HG03439 (cell line): ENCODE measurements at regions not wholly inside any gene's neighbourhood (a gene's known extent, or its start where the extent isn't known, plus 50 kb on each side); places are given as distances from the start of the nearest gene placed in this dataset.
A peak's percentile ranks its signal among the peaks of the same experiment; 100 is the strongest.
"Not testable (repeated sequence)": the region's sequence is repeated elsewhere in the genome, so short reads cannot be mapped to it uniquely, and the experiment has no call there.

Source experiments
- ATAC-seq: cut with Tn5 transposase; IDR thresholded peaks from one replicate; pipeline ENCODE4 v1.9.1; 2021; ENCODE audit warnings: mild to moderate bottlenecking, moderate library complexity; ENCODE audit not compliant: unreplicated experiment

DNA sequence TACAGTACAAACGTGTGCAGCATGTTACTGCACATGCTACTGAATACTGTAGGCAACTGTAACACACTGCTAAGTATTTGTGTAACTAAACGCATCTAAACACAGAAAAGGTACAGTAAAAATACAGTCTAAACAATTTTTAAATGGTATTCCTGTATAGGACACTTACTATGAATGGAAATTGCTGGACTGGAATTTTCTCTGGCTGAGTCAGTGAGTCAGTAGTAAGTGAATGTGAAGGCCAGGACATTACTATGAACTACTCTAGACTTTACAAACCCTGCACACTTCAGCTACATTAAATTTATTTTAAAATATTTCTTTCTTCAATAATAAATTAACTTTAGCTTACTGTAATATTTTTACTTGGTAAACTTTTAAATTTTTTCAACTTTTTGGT is 225.0 kb upstream of the TENT5A start:
- no peak for ATAC-seq

DNA sequence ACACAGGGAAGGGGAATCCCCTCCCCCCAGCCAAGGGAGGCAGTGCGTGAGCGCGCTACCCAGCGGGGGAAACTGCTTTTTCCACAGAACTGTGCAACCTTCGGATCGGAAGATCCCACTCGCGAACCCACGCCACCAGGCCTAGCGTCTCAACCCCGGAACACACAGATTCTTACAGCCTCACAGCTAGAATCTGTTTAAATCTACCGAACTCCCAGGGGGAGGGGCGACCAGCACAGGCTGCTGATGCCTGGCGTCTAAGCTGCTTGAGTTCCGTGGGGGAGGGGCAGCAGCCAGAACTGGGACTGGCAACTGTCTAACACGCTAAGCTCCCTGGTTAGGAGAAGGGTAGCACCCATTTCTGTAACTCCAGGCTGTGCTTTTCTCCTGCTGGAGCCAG is 217.3 kb upstream of the TENT5A start:
- ATAC-seq, result no peak

DNA sequence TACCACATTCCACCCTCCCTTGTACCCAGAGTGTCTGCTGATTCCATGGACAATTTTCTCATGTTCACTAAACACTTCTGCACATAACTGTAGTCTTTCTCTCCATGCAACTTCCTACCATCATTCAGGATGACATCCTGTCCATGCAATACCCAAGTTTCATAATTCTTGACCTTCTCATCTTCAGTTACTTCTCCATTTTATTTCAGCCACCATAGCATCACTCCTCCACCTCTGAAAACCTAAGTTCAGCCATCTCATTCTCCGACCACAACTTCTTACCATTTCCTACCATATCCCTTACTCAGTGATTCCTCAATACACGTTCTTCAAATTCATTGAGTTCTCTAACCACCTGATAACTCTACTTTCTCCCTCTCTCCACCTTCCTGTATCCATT is 216.5 kb upstream of the TENT5A start:
- no peak for ATAC-seq

DNA sequence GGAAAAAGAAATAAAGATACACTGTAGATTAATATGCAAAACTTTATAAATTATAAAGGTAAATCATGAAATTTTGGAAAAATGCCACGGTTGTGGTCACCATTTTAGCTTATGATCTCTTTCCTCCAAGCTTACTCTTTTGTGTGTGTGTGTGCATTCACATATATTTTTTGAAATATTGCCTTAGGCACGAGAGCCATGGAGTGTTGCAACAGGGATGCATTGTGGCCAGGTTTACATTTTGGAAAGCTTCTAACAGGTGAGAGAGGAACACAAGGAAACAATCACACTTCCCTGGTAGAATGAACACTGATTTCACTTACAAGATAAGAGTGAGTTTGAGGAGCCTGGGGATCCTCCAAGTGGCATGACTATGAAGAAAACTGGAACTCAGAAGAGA is 214.5 kb upstream of the TENT5A start:
- ATAC-seq, result no peak

DNA sequence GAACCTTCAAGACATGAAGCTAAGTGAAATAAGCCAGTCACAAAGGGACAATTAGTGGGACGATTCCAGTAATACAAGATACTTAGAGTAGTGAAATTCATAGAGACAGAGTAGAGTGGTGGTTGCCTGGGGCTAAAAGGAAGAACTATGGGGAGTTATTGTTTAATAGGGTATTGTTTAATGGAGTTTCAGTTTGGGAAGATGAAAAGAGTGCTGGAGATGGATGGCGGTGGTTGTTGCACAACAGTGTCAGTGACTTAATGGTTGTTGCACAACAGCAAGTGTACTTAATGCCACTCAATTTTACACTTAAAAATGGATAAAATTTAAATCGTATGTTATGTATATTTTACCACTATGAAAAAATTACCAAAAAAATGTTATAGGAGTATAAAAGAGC is 209.7 kb upstream of the TENT5A start:
- no peak for ATAC-seq

DNA sequence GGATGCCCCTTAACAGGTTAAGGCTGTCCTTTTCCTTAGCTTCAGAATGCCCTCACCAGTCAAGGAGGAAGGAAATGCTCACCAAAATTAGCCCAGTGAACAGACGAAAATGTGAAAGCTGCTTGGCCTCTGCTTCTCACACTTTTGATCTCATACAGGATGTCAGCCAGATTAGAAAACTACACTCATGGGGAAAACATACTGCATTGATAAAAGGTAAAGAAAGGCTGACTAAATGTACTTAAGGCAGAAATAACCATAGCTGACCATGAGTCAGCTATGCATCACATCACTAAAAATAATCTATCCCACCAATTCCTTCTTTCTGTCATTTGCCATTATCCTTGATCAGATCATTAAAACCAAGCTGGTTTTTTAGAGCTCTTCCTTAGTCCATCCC is 198.4 kb upstream of the TENT5A start:
- ATAC-seq, result peak; percentile 68

DNA sequence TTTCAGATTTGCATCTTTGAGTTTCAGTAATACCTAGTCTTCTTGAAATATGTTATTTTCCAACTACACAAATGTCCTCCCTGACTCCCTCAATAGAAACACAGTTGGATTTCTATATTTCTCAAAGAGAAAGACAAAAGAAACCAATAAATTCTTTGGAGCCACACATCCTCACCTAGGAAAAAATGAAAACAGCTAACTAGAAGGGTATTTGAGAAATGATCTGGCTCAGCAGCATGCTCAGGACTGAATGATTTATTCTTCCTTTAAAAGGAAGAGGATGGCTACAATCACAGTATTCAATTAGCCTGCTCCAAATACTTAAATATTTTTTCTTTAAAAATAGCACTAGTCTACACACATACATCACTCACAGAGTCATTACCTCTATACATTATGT is 196.4 kb upstream of the TENT5A start:
- no peak for ATAC-seq

DNA sequence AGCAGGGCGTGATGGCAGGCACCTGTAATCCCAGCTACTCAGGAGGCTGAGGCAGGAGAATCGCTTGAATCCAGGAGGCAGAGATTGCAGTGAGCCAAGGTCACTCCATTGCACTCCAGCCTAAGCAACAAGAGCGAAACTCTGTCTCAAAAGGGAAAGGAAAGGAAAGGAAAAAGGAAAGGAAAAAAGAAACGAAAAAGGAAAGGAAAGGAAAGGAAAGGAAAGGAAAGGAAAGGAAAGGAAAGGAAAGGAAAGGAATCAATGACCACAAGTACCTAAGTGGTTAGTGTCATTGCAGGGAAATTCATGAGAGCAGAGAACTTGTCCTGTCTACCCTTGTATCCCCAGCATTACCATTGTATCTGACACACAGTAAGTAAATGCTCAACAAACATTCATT is 195.7 kb upstream of the TENT5A start:
- not testable (repeated sequence) for ATAC-seq

DNA sequence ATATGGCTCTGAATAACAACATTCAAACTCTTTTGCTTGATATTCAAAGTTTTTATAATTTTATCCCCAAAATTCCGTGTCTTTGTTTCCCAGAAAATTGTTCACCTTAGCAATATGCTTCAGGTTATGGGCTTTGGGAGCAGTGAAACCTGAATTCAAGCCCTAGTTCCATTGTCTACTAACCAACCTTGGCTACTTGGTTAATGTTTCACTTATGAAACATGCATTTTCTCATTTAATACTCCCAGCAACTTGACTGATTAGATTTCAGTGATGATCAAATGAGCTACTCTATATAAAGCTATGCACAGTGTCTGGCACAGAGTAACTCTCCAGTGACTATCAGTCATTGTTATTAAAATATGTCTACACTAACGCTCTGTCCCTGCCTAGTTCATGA is 192.2 kb upstream of the TENT5A start:
- ATAC-seq, result no peak

DNA sequence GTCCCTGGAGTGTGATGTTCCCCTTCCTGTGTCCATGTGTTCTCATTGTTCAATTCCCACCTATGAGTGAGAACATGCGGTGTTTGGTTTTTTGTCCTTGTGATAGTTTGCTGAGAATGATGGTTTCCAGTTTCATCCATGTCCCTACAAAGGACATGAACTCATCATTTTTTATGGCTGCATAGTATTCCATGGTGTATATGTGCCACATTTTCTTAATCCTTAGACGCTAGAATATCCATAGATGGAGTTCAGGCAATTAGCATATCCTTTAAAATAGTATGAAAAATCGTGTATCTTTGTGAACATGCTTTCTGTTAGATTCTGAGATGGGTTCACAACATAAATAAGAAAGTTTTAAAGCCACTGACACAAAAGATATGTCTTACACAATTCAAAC is 190.4 kb upstream of the TENT5A start:
- ATAC-seq, result not testable (repeated sequence)

DNA sequence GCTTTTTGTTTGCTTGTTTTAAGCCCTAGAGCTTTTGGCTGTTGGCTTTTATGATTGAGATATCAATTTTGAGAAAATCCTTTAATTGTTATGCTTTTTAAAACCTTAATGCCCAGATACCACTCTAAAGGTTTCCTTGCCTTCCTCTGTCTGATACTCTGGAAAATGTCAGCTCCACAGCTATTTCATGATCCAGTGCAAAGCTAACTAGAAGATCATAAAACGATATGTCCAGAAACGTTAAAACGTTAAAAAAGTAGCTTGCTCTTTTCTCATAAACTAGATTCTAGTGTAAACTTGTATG is 189.5 kb upstream of the TENT5A start:
- ATAC-seq, result no peak

DNA sequence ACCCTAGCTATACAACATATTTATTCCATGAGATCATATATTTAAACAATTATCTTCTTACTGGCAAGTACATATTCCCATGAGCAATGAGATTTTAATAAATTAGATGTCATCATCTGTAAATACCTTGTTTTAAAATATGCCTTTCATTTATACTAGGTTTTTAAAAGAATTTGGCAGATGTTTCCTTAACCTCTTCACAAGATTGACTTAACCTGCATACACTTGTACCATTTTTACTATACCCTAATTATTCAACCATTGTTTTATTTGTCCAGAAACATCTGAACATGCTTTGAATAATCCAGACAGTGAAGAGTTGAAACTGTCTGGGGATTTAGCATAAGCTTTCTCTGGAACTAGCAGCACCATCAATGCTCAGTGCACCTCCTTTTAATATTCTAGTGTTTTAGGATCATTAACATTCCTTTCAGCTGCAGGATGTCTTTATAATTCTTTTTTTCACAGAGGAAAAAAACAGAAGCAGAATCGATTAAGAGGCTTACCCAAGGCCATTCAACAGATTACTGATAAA is 188.0 kb upstream of the TENT5A start:
- ATAC-seq, result no peak

DNA sequence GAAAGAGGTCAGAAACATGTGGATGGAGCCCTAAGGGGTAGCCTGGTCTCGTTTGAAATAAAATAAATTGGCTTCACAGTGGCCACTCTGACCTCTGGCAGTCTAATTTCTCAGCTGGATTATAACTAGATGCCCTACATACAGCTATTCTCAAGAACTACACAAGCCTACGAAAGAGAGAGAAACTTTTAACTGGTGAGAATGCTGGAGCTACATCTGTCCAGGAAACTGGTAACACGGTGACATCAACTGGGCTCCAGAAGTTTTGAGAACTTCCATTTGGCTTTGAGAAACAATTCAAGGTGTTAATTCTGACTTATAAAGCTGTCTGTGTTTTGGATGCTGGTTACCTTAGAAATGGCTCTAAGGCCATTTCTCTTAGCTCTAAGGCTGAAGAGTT is 187.3 kb upstream of the TENT5A start:
- no peak for ATAC-seq

DNA sequence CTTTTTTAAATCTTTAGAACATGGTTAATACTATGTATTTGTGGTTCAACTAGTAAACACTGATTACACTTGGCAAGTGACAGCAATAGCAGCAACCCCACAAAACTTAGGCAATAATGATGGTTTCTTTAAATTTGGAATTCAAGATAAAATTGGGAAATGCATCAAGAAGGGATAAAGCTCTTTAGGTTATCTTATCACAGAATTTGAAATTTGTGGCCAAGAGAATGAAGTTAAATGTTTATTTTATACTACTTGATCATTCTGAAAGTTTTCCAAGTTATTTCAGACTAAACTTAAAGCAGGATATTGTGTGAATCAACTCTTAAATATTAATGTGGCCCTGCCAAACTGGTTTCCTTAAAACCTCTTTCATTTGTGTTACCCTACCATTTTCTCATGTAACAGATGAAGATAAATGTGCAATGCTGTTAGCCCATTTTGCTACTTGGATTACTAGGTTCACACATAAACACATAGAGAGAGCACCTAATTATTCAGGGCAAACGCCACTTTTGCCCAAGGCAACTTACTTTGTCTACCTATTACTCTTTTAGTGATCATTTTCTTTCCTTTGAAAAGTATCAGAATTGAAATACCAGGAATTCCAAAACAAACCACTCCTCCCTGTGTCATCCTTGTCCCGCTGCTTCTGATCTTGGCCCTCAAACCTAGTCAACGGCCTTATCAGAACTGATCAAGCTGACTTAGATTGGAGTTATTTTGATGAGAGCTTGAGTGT is 186.7 kb upstream of the TENT5A start:
- ATAC-seq, result no peak

DNA sequence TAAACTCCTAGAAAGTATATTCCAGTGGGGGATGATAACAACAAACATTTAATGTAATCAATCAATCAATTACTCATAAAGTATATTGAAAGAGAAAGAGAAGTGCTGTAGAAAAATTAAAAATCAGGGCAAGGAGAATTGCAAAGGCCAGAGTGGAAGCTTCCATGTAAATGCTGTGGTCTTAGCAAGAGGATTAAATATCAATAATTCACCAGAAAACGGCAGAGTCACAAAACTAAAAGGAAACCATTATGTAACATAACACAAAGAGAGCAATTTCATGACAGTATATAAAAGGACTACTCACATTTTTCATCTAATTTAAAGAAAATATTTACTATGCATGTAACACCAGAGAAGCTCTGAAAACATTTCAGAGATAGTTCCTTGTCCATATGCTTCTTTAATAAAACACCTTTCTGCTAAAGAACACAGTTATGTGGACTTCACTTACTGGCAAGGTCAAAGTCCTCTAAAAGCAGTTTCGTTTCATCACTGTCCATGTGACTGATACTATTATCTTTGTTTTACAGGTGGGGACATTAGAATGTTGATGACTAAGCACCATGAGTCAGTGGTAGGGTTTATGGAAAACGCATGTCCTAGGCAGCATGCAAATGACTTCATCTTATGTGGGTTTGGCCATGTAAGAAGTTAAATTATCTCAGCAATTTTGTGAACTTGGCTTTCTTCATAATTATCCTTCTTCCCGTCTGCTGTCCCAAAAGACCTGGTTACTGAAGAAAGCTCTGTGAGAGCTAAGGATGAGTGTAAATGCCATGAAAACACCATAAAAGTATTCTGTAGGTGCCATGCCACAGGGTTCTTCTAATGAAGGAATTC is 185.8 kb upstream of the TENT5A start:
- peak; percentile 89 for ATAC-seq

DNA sequence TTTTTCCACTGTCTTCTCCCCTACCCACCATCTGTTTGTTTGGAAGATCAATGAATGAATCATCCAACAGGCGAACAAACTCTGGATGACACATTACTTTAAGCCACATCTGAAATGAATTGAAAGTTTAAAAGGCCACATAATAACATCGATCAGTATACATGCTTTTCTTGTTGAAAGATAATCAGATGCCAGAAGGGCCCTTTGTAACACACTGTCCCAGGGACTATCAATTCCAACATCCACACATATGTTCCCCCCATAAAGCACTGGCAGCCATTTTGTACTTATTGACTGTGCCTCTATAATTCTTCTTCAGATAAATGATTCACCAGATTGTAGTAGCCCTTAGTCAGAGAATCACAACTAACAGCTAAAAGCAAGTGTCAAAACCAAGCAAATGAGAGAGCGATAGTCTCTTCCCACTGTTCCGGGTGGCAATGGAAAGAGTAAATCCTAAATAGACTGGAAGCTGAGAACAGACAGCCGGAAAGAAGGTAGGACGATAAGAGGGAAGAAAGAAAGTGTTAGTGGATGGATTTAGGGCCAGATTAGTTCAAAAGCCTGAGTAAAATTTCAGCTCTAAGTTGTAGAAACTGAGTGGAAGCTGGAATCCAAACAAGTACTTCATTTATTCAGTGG is 184.9 kb upstream of the TENT5A start:
- ATAC-seq, result no peak

DNA sequence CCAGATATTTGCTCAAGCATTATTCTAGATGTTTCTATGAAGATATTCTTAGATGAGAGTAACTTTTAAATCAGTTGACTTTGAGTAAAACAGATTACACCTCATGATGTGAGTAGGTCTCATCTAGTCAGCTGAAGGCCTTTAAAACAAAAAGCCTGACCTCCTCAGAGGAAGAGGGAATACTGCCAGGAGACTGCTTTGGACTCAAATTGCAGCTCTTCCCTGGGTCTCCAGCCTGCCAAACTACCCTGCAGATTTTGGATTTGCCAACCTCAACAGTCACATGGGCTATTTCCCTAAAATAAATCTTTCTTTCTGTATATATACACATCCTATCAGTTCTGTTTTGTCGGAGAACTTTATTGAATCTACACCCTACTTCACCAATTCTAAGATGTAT is 182.5 kb upstream of the TENT5A start:
- no peak for ATAC-seq

DNA sequence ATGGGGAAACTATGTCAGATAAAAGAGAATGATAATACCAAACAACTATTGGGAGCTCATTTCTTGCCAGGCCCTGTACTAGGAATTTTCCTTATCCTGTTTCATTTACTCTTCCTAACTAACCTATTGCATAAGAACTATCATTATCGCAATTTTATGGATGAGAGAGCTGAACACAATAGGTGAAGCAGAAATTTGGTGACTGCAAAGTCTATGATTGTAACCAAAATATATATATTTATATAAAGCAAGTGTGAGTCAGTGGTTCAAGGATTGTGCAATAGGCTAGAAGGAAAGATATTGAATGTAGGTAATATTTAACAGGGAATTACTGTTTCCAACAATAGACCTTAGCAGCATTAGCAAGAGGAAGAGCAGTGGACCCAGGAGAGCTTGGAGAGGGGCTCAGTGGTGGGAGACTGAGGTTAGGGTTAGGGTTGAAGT is 181.1 kb upstream of the TENT5A start:
- ATAC-seq, result no peak

DNA sequence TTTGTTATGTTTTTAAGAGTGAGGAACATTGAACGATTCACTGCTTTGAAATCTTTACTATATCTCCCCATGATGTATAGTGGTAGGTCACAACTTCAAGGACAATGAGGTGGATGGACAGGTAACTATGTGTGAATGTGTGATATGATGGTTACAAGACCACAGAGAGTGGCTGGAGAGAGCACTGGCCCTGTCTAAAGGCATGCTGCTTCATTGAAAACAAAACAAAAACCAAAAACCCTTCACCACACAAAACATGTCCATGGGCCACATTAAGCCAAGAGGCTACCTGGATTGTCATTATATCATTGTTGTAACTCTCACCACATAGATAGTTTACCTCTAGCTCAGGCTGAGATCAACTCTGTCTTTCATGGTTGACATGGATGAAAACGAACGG is 180.6 kb upstream of the TENT5A start:
- no peak for ATAC-seq

DNA sequence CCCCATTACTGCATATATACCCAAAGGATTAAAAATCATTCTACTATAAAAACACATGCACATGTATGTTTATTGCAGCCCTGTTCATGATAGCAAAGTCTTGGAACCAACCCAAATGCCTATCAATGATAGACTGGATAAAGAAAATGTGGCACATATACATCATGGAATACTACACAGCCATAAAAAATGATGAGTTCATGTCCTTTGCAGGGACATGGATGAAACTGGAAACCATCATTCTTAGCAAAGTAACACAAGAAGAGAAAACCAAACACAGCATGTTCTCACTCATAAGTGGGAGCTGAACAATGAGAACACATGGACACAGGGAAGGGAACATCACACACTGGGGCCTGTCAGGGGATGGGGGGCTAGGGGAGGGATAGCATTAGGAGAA is 180.0 kb upstream of the TENT5A start:
- ATAC-seq, result not testable (repeated sequence)

DNA sequence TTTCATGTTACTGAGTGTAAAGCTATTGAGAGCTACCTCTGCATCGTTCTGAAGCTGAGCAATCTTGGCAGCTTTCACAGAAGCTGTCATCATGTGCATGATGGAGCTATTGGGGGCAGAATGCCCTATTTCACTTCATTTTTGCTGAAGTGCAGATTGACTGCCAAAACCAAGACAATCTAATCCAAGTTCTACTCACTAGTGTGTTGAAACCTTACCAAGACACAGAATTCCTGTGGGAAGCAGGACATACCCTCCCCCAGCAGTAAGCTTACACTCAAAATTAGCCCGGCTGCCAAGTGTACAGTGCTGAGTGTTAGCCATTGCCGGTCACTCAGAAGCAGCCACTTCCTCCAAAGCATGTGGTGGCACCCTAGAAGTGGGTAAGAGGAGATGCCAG is 177.3 kb upstream of the TENT5A start:
- ATAC-seq, result no peak

DNA sequence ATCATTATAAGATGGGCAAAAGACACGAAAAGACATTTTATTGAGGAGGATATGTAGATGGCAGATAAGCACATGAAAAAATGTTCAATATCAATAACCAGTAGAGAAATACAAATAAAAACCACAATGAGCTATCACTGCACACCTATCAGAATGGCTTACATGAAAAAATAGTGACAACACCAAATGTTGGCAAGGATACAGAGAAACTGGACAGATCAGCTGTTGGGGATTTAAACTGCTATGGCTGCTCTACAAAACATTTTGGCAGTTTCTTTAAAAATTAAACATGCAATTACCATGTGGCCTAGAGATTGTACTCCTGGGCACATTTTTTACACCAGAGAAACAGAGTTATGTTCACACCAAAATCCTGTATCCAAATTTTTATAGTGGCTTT is 172.7 kb upstream of the TENT5A start:
- no peak for ATAC-seq
